SK-N-SH (cell line): ENCODE measurements at regions not wholly inside any gene's neighbourhood (a gene's known extent, or its start where the extent isn't known, plus 50 kb on each side); places are given as distances from the start of the nearest gene placed in this dataset.

Experiments
- EP300 ChIP-seq, 2 experiments: IDR thresholded peaks; 2 replicates each; pipeline versions ENCODE4 v1.4.0 to v1.6.1; 2012; ENCODE audit warnings: borderline replicate concordance in 1 of 2, low read depth in 1 of 2, low read length in 1 of 2
- EZH2phosphoT487 ChIP-seq: fragments of 200-600 bp; sonication (generic); IDR thresholded peaks from 2 replicates; pipeline ENCODE4 v1.6.1; 2017; ENCODE audit warnings: low read depth, mixed run types, mild to moderate bottlenecking, antibody characterized with exemption, moderate library complexity, borderline replicate concordance
- GABPA ChIP-seq: IDR thresholded peaks from 2 replicates; pipeline ENCODE4 v1.4.0; 2012; ENCODE audit warnings: low read depth, mild to moderate bottlenecking
- NFIC ChIP-seq: IDR thresholded peaks from 2 replicates; pipeline ENCODE4 v1.4.0; 2012; ENCODE audit warnings: borderline replicate concordance
- NRF1 ChIP-seq: IDR thresholded peaks from 2 replicates; pipeline ENCODE4 v1.6.1; 2012; ENCODE audit warnings: low read depth, mild to moderate bottlenecking, low read length
- TF ChIP-seq, protein P1 (sequence below): fragments of 200-600 bp; sonication (generic); IDR thresholded peaks from 2 replicates; pipeline ENCODE4 v1.6.1; 2017; ENCODE audit warnings: antibody characterized with exemption, mild to moderate bottlenecking, moderate library complexity
- TF ChIP-seq, protein P2 (sequence below): fragments of 150-350 bp; IDR thresholded peaks from 2 replicates; pipeline ENCODE4 v1.6.1; 2017; ENCODE audit warnings: antibody characterized with exemption, low read length, low read depth, borderline replicate concordance
- TF ChIP-seq, protein P3 (sequence below): IDR thresholded peaks from 2 replicates; pipeline ENCODE4 v1.6.1; 2012; ENCODE audit warnings: mild to moderate bottlenecking, low read depth, low read length, moderate library complexity
- TF ChIP-seq, protein P4 (sequence below): IDR thresholded peaks from 2 replicates; pipeline ENCODE4; 2012

DNA sequence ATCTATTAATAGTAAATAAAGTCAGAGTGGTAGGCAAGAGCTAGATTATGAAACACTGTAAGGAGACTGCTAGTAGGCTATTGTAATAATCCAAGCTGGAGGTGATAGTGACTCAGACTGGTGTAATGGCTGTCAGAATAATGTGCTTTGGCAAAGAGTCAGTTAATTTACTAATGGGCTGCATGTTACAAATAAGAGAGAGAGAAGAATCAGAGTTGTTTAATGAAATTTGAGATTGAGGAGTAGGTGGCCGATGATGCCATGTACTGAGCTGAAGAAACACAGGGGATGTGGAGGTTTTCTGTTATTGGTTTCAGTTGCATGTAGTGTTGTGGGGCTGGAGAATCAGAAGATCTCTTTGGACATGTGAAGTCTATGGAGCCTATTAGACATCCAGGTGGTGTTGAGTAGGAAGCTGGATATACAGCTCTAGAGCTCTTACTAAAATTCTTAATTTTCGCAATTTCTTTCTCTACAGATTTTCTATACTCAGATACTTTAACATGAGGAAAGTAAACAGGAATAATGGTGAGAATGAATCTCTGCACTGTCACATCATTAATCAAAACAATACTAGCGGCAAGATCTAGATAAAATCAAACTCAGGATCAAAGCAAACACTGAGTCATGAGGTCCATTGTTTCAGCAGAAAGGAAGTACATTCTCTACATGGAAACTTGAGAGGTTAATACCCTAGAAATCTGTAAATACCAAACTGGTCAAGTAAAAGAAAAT, 167.7 kb downstream of the SIM1 start:
- TF ChIP-seq EP300 (IDR thresholded peaks at IDR 0.05; ENCODE audit: borderline replicate concordance in 1 of 2, low read depth in 1 of 2, low read length in 1 of 2) (peak in 1 of 2 experiments; percentile 80; a peak in 2 of 4 replicates), NFIC (peak; percentile 62; the same call in 1 of the 2 replicates), NRF1 (no peak), EZH2phosphoT487 (no peak), GABPA (no peak)
- TF ChIP-seq, protein P1, sequence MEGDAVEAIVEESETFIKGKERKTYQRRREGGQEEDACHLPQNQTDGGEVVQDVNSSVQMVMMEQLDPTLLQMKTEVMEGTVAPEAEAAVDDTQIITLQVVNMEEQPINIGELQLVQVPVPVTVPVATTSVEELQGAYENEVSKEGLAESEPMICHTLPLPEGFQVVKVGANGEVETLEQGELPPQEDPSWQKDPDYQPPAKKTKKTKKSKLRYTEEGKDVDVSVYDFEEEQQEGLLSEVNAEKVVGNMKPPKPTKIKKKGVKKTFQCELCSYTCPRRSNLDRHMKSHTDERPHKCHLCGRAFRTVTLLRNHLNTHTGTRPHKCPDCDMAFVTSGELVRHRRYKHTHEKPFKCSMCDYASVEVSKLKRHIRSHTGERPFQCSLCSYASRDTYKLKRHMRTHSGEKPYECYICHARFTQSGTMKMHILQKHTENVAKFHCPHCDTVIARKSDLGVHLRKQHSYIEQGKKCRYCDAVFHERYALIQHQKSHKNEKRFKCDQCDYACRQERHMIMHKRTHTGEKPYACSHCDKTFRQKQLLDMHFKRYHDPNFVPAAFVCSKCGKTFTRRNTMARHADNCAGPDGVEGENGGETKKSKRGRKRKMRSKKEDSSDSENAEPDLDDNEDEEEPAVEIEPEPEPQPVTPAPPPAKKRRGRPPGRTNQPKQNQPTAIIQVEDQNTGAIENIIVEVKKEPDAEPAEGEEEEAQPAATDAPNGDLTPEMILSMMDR = no peak
- TF ChIP-seq, protein P2, sequence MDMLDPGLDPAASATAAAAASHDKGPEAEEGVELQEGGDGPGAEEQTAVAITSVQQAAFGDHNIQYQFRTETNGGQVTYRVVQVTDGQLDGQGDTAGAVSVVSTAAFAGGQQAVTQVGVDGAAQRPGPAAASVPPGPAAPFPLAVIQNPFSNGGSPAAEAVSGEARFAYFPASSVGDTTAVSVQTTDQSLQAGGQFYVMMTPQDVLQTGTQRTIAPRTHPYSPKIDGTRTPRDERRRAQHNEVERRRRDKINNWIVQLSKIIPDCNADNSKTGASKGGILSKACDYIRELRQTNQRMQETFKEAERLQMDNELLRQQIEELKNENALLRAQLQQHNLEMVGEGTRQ = no peak
- TF ChIP-seq, protein P3, sequence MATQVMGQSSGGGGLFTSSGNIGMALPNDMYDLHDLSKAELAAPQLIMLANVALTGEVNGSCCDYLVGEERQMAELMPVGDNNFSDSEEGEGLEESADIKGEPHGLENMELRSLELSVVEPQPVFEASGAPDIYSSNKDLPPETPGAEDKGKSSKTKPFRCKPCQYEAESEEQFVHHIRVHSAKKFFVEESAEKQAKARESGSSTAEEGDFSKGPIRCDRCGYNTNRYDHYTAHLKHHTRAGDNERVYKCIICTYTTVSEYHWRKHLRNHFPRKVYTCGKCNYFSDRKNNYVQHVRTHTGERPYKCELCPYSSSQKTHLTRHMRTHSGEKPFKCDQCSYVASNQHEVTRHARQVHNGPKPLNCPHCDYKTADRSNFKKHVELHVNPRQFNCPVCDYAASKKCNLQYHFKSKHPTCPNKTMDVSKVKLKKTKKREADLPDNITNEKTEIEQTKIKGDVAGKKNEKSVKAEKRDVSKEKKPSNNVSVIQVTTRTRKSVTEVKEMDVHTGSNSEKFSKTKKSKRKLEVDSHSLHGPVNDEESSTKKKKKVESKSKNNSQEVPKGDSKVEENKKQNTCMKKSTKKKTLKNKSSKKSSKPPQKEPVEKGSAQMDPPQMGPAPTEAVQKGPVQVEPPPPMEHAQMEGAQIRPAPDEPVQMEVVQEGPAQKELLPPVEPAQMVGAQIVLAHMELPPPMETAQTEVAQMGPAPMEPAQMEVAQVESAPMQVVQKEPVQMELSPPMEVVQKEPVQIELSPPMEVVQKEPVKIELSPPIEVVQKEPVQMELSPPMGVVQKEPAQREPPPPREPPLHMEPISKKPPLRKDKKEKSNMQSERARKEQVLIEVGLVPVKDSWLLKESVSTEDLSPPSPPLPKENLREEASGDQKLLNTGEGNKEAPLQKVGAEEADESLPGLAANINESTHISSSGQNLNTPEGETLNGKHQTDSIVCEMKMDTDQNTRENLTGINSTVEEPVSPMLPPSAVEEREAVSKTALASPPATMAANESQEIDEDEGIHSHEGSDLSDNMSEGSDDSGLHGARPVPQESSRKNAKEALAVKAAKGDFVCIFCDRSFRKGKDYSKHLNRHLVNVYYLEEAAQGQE = no peak
- TF ChIP-seq, protein P4, sequence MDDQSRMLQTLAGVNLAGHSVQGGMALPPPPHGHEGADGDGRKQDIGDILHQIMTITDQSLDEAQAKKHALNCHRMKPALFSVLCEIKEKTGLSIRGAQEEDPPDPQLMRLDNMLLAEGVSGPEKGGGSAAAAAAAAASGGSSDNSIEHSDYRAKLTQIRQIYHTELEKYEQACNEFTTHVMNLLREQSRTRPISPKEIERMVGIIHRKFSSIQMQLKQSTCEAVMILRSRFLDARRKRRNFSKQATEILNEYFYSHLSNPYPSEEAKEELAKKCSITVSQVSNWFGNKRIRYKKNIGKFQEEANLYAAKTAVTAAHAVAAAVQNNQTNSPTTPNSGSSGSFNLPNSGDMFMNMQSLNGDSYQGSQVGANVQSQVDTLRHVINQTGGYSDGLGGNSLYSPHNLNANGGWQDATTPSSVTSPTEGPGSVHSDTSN = peak; percentile 93
